NB4 (cell line): ENCODE measurements at regions not wholly inside any gene's neighbourhood (a gene's known extent, or its start where the extent isn't known, plus 50 kb on each side); places are given as distances from the start of the nearest gene placed in this dataset.

ENCODE experiments used
- CTCF ChIP-seq: IDR thresholded peaks from one replicate; pipeline ENCODE4 v1.5.1; 2012; ENCODE audit warnings: low read depth, low read length
- MYC ChIP-seq: IDR thresholded peaks from 2 replicates; pipeline ENCODE4 v1.6.1; 2011; ENCODE audit warnings: low read depth, low read length
- POLR2A ChIP-seq: IDR thresholded peaks from 2 replicates; pipeline ENCODE4 v1.6.1; 2011; ENCODE audit warnings: mild to moderate bottlenecking; ENCODE audit not compliant: insufficient read length; ENCODE audit errors: extremely low read depth
- TF ChIP-seq, protein P1 (sequence below): IDR thresholded peaks from 2 replicates; pipeline ENCODE4 v1.6.1; 2011; ENCODE audit warnings: low read depth, low read length

DNA sequence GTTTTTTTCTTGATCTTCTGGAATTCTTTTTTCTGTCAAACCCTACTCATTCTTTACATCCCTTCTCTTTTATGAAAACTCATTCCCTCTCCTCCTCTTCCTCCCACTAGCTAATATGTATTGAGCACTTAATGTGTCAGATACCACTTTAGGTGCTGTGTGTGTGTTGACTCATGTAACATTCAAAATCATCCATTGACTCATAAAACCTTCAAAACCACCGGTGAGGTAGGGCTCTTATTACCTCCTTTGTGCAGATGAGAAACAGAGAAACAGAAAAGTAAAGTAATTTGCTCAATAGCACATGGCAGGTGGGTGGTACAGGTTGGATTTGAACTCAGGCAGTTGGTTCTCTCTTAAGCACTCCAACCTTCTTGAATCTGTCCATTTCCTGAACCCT, 136.3 kb upstream of the NEDD9 start:
- TF ChIP-seq CTCF: no peak
- TF ChIP-seq POLR2A: no peak
- TF ChIP-seq MYC: no peak
- TF ChIP-seq, protein P1, sequence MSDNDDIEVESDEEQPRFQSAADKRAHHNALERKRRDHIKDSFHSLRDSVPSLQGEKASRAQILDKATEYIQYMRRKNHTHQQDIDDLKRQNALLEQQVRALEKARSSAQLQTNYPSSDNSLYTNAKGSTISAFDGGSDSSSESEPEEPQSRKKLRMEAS: no peak
